Gastrocnemius medialis (tissue), 4 donors: ENCODE measurements at regions not wholly inside any gene's neighbourhood (a gene's known extent, or its start where the extent isn't known, plus 50 kb on each side); places are given as distances from the start of the nearest gene placed in this dataset.
"Not testable (repeated sequence)": the region's sequence is repeated elsewhere in the genome, so short reads cannot be mapped to it uniquely, and the experiment has no call there.

Source experiments
- ATAC-seq, 2 donors: fragments of 150-250 bp; one replicate each; pipeline ENCODE4 v1.9.1; 2016
- DNase-seq, 2 donors: peaks; one replicate each; pipeline ENCODE4 v3.0.0-alpha.2; 2019
- H3K27ac ChIP-seq, 4 donors: fragments of 200-600 bp; sonication (generic); 1 replicate in 1 of 4; 2 replicates in 3 of 4; pipeline ENCODE4 v1.5.1; 2016 to 2018; ENCODE audit warnings: mild to moderate bottlenecking in 2 of 4, moderate library complexity in 1 of 4
- H3K27me3 ChIP-seq, 3 donors: fragments of 200-600 bp; sonication (generic) in 2 of 3; 1 replicate in 1 of 3; 2 replicates in 2 of 3; pipeline versions ENCODE4 v1.5.1 to v1.6.0; 2016 to 2019; ENCODE audit warnings: mild to moderate bottlenecking in 1 of 3, moderate library complexity in 1 of 3
- H3K36me3 ChIP-seq, 2 donors: fragments of 200-600 bp; sonication (generic) in 1 of 2; one replicate each; pipeline ENCODE4 v1.5.1; 2017 to 2018
- H3K4me1 ChIP-seq, 2 donors: fragments of 200-600 bp; sonication (generic) in 1 of 2; one replicate each; pipeline ENCODE4 v1.5.1; 2016 to 2017; ENCODE audit warnings: mild to moderate bottlenecking in 2 of 2
- H3K4me3 ChIP-seq, 4 donors: fragments of 200-600 bp; sonication (generic) in 3 of 4; 1 replicate in 1 of 4; 2 replicates in 3 of 4; pipeline ENCODE4 v1.5.1; 2016 to 2019; ENCODE audit warnings: mild to moderate bottlenecking in 2 of 4
- H3K9me3 ChIP-seq, 3 donors: fragments of 200-600 bp; sonication (generic) in 2 of 3; 1 replicate in 1 of 3; 2 replicates in 2 of 3; pipeline ENCODE4 v1.5.1; 2016 to 2019
- POLR2A ChIP-seq, 2 donors: fragments of 450-650 bp; IDR thresholded peaks; one replicate each; pipeline ENCODE4 v1.6.1; 2017; ENCODE audit warnings: antibody characterized with exemption in 2 of 2, mild to moderate bottlenecking in 2 of 2, moderate library complexity in 2 of 2
- in situ Hi-C, 4 donors: fragments of 200-750 bp; cut with MboI; loops; one replicate each; pipeline versions ENCODE4 v1.15.0 to v1.8.0; 2017; ENCODE audit warnings: low sequenced_read_pairs in 4 of 4
- intact Hi-C: fragments of 100-400 bp; cut with DNase I; formaldehyde crosslinking; loops from one replicate; pipeline ENCODE4 v1.15.1; 2023; ENCODE audit warnings: low total_unique reads
- TF ChIP-seq, protein P1 (sequence below), 5 experiments: fragments of 450-650 bp in 3 of 5; fragments of 200-600 bp in 2 of 5; sonication (generic) in 2 of 5; IDR thresholded peaks in 4 of 5; conservative IDR thresholded peaks in 1 of 5; 1 replicate in 4 of 5; 2 replicates in 1 of 5; pipeline ENCODE4 v1.5.1; 2016 to 2019; ENCODE audit warnings: antibody characterized with exemption in 5 of 5, mild to moderate bottlenecking in 3 of 5, moderate library complexity in 3 of 5

- in situ Hi-C loops, H3K27me3 ChIP-seq, H3K27ac ChIP-seq, DNase-seq, H3K4me1 ChIP-seq, H3K4me3 ChIP-seq, H3K9me3 ChIP-seq, ATAC-seq, intact Hi-C loops: not testable (repeated sequence)
- H3K36me3 ChIP-seq = peaks cover 0 to 13% of the 10 kb centered on the region in 2 donors
Measured at GRCh38 chr20:30397111-30397510, 860.4 kb upstream of the DEFB115 start.

DNA sequence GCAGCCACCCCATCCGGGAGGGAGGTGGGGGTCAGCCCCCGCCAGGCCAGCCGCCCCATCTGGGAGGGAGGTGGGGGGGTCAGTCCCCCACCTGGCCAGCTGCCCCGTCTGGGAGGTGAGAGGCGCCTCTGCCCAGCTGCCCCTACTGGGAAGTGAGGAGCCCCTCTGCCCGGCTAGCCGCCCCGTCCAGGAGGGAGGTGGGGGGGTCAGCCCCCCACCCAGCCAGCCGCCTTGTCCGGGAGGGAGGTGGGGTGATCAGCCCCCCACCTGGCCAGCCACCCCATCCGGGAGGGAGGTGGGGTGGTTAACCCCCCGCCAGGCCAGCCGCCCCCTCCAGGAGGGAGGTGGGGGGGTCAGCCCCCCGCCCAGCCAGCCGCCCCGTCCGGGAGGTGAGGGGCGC lies 852.4 kb upstream of the DEFB115 start:
- peaks cover 0 to 15% of the 10 kb centered on the region in 2 donors for H3K36me3 ChIP-seq
- H3K27ac ChIP-seq, in situ Hi-C loops, intact Hi-C loops, H3K4me1 ChIP-seq, H3K9me3 ChIP-seq, ATAC-seq, H3K27me3 ChIP-seq, H3K4me3 ChIP-seq, DNase-seq: not testable (repeated sequence)

GRCh38 chr20:30405585-30405984 lies 851.9 kb upstream of the DEFB115 start:
- intact Hi-C loops, in situ Hi-C loops: not testable (repeated sequence)

GRCh38 chr20:30406370-30406769 lies 851.1 kb upstream of the DEFB115 start:
- H3K4me3 ChIP-seq, H3K27me3 ChIP-seq, H3K9me3 ChIP-seq, DNase-seq, intact Hi-C loops, ATAC-seq, H3K27ac ChIP-seq, H3K4me1 ChIP-seq, in situ Hi-C loops: not testable (repeated sequence)
- H3K36me3 ChIP-seq = peaks cover 0 to 15% of the 10 kb centered on the region in 2 donors

More at GRCh38 chr20:30405585-30405984, 851.9 kb upstream of the DEFB115 start:
- H3K4me3 ChIP-seq, H3K27me3 ChIP-seq, ATAC-seq, H3K27ac ChIP-seq, H3K9me3 ChIP-seq, H3K4me1 ChIP-seq, DNase-seq: not testable (repeated sequence)
- peaks cover 0 to 15% of the 10 kb centered on the region in 2 donors for H3K36me3 ChIP-seq

DNA sequence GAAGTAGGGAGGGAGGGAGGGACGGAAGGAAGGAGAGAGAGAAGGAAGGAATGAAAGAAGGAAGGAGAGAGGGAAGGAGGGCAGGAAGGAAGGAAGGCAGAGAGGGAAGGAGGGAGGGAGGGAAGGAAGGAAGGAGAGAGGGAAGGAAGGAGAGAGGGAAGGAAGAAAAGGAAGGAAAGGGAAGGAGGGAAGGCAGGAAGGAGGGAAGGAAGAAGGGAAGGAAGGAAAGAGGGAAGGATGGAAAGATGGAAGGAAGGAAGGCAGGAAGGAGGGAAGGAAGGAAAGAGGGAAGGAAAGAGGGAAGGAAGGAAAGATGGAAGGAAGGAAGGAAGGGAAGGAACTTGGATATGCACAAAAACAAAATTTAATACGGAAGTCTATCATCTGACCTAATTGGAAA lies 844.5 kb upstream of the DEFB115 start:
- no peaks in the 10 kb centered on the region for H3K4me1 ChIP-seq
- no peak for DNase-seq
- ATAC-seq = no peak
- no peaks in the 10 kb centered on the region for H3K27me3 ChIP-seq
- H3K36me3 ChIP-seq = no peaks in the 10 kb centered on the region
- intact Hi-C loops = no loop called here
- in situ Hi-C loops = no loop called here
- H3K9me3 ChIP-seq = no peaks in the 10 kb centered on the region
- no peak overlapping the region for H3K4me3 ChIP-seq
- no peak overlapping the region for H3K27ac ChIP-seq
- TF ChIP-seq, protein P1, sequence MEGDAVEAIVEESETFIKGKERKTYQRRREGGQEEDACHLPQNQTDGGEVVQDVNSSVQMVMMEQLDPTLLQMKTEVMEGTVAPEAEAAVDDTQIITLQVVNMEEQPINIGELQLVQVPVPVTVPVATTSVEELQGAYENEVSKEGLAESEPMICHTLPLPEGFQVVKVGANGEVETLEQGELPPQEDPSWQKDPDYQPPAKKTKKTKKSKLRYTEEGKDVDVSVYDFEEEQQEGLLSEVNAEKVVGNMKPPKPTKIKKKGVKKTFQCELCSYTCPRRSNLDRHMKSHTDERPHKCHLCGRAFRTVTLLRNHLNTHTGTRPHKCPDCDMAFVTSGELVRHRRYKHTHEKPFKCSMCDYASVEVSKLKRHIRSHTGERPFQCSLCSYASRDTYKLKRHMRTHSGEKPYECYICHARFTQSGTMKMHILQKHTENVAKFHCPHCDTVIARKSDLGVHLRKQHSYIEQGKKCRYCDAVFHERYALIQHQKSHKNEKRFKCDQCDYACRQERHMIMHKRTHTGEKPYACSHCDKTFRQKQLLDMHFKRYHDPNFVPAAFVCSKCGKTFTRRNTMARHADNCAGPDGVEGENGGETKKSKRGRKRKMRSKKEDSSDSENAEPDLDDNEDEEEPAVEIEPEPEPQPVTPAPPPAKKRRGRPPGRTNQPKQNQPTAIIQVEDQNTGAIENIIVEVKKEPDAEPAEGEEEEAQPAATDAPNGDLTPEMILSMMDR (IDR thresholded peaks at IDR 0.05 in 4 of 5, conservative IDR thresholded peaks at IDR 0.05 in 1 of 5) = no peak
- no peak for TF ChIP-seq POLR2A (IDR thresholded peaks at IDR 0.05)

GRCh38 chr20:30417387-30417786 lies 840.1 kb upstream of the DEFB115 start:
- intact Hi-C loops, in situ Hi-C loops, H3K4me1 ChIP-seq, H3K27ac ChIP-seq, ATAC-seq, H3K4me3 ChIP-seq, H3K27me3 ChIP-seq, DNase-seq, H3K36me3 ChIP-seq, H3K9me3 ChIP-seq: not testable (repeated sequence)

DNA sequence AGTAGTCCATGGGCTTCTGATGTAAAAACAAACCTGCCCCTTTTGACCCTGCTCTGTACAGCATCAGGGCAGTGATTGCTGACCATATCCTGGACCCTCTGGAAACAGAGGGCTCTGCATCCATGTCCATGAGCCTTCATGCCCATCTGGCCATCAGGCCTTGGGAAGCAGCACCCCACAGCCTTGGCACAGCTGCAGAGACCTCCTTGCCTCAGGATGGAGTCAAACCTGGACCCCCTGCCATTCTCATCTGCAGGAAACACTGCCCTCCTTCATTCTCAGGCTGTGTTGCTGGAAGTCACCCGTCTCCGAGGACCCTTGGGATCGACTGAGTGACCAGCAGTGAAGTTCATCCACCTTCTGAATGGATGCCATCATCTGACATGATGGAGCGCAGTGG lies 839.1 kb upstream of the DEFB115 start:
- intact Hi-C loops, H3K36me3 ChIP-seq, H3K4me1 ChIP-seq, ATAC-seq, H3K27me3 ChIP-seq, DNase-seq, in situ Hi-C loops, H3K4me3 ChIP-seq, H3K27ac ChIP-seq, H3K9me3 ChIP-seq: not testable (repeated sequence)

DNA sequence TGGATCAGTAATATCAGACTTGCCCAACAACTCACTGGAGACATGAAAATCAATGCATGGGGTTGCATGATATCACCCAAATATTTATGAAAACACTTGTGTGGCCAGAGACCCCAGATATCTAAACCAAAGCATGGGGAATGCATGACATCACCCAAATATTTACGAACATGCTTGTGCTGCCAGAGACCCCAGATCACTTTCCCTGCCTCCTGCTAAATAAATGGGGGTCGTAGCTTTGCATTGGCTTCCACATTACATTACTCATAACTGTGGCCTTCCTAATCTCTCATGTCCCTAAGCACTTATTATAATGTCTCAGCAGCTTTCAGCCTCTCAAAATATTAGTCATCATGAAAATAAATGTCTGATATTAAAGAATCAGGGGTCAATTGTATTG lies 838.0 kb upstream of the DEFB115 start:
- H3K27me3 ChIP-seq = no peaks in the 10 kb centered on the region
- no peaks in the 10 kb centered on the region for H3K36me3 ChIP-seq
- no peaks in the 10 kb centered on the region for H3K9me3 ChIP-seq
- in situ Hi-C loops = no loop called here
- intact Hi-C loops = no loop called here
- no peak for TF ChIP-seq POLR2A (IDR thresholded peaks at IDR 0.05)
- TF ChIP-seq, protein P1 (IDR thresholded peaks at IDR 0.05 in 4 of 5, conservative IDR thresholded peaks at IDR 0.05 in 1 of 5) = no peak
- H3K27ac ChIP-seq = no peak overlapping the region
- DNase-seq (no peak), ATAC-seq (no peak)
- no peaks in the 10 kb centered on the region for H3K4me1 ChIP-seq
- no peak overlapping the region for H3K4me3 ChIP-seq

DNA sequence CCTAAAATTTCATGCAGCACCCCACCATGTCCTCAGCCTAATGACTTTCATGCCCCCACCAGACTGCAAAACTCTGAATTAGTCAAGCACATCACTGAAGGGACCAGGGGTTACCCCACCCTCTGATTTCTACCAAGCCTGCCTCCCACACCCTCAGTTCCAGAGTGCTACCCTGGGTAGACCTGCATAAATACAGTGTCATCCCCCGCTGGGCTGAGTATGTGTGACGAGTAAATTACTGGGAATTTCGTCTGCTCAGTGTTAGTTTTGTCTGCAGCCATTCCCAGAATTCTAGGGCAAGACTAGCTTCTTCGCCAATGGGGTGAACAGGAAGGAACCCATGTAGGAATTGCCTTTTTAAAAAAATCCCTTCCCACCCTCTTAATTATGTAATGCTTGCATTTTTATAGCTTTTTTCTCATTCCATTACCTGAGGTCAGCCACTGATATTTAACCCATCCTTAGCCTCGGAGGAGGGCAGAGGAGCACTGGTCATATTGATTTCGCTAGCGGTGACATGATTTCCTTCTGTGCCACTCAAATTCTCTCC lies 837.5 kb upstream of the DEFB115 start:
- in situ Hi-C loops, H3K9me3 ChIP-seq, H3K27ac ChIP-seq, H3K4me1 ChIP-seq, H3K27me3 ChIP-seq, DNase-seq, H3K4me3 ChIP-seq, intact Hi-C loops, ATAC-seq, H3K36me3 ChIP-seq: not testable (repeated sequence)
